Heart left ventricle (tissue), 16 donors: ENCODE measurements at regions not wholly inside any gene's neighbourhood (a gene's known extent, or its start where the extent isn't known, plus 50 kb on each side); places are given as distances from the start of the nearest gene placed in this dataset.

Experiments
- ATAC-seq, 4 donors: fragments of 200-7000 bp; cut with Tn5 transposase; one replicate each; pipeline ENCODE4 v1.9.1; 2020 to 2022; ENCODE audit warnings: moderate library complexity in 4 of 4, mild to moderate bottlenecking in 3 of 4, moderate number of reproducible peaks in 1 of 4
- DNase-seq, 5 donors: peaks; one replicate each; pipeline ENCODE4 v3.0.0-alpha.2; 2020
- H3K27ac ChIP-seq, 12 donors: fragments of 200-600 bp; sonication (generic) in 4 of 12; one replicate each; pipeline versions ENCODE4 v1.5.0 to v1.8.0; 2016 to 2022; ENCODE audit warnings: mild to moderate bottlenecking in 2 of 12
- H3K27me3 ChIP-seq, 9 donors: fragments of 200-600 bp; sonication (generic) in 2 of 9; one replicate each; pipeline versions ENCODE4 v1.5.1 to v1.8.0; 2016 to 2022; ENCODE audit warnings: mild to moderate bottlenecking in 3 of 9
- H3K36me3 ChIP-seq, 9 donors: fragments of 200-600 bp; sonication (generic) in 2 of 9; one replicate each; pipeline versions ENCODE4 v1.5.0 to v1.8.0; 2018 to 2022; ENCODE audit warnings: mild to moderate bottlenecking in 2 of 9
- H3K4me1 ChIP-seq, 12 donors: fragments of 200-600 bp; sonication (generic) in 4 of 12; one replicate each; pipeline versions ENCODE4 v1.5.0 to v1.8.0; 2016 to 2022; ENCODE audit warnings: mild to moderate bottlenecking in 3 of 12
- H3K4me3 ChIP-seq, 12 donors: fragments of 200-600 bp; sonication (generic) in 4 of 12; one replicate each; pipeline versions ENCODE4 v1.5.0 to v1.8.0; 2017 to 2022; ENCODE audit warnings: mild to moderate bottlenecking in 9 of 12, moderate library complexity in 4 of 12
- H3K9me3 ChIP-seq, 12 donors: fragments of 200-600 bp; sonication (generic) in 4 of 12; one replicate each; pipeline versions ENCODE4 v1.5.0 to v1.8.0; 2016 to 2022; ENCODE audit warnings: mild to moderate bottlenecking in 1 of 12
- CTCF ChIP-seq, 12 donors: fragments of 200-600 bp; sonication (generic) in 4 of 12; IDR thresholded peaks; one replicate each; pipeline versions ENCODE4 v1.5.0 to v1.8.0; 2018 to 2022; ENCODE audit warnings: antibody characterized with exemption in 12 of 12, mild to moderate bottlenecking in 5 of 12
- POLR2A ChIP-seq, 2 donors: fragments of 450-650 bp; IDR thresholded peaks; one replicate each; pipeline ENCODE4 v1.6.1; 2017; ENCODE audit warnings: antibody characterized with exemption in 2 of 2, mild to moderate bottlenecking in 2 of 2, moderate library complexity in 2 of 2
- WGBS, 4 donors: extraction: QIAGEN DNeasy Blood & Tissue Kit in 2 of 4; methylation state at CpG; one replicate each; pipeline versions ENCODE4 v1.1.5 to v1.1.7; 2013 to 2018; 5-methylcytosine and 5-hydroxymethylcytosine counted together
- intact Hi-C, 10 donors: fragments of 100-400 bp; cut with DNase I; formaldehyde crosslinking; loops; one replicate each; pipeline versions ENCODE4 v1.11.1 to v1.14.2; 2022
- donor health status: ischemic (EF 13 %, LVEDD 7.1; RV severe dilation, severe dysfunction).
- donor health status: healthy with polysubstance abuse.
- donor health status: DM: no; HTN: yes; CAD: no.
- donor health status: DM: no; HTN: no; CAD: no.
- donor health status: ischemic (EF 25% LVEDD 6.9; RV normal size, moderate dysfunction).
- donor health status: ischemic (EF 25% LVEDD 5.7; RV mildly dilated, moderate dysfunction).
- donor health status: healthy.
- donor health status: DM: yes; HTN: yes; CAD: no.
- donor health status: ischemic (EF 35%, LVEDD 5.7; RV mildly dilated, moderate dysfunction).
- donor health status: nonischemic (EF 11% LVEDD 7.7; RV severe dilation, severe dysfunction).
- donor health status: DM: yes; HTN: yes; CAD: no.
- donor health status: PGD.
- donor health status: ischemic (EF 29% LVEDD 5.4; RV normal size, mild dysfunction).
- donor health status: nonischemic (EF 23%, LVEDD 6.1; RV moderate dilation, normal function).

- no peak overlapping the region for H3K27ac ChIP-seq
- no peaks in the 10 kb centered on the region for H3K36me3 ChIP-seq
- no peaks in the 10 kb centered on the region for H3K27me3 ChIP-seq
- no peaks in the 10 kb centered on the region for H3K4me1 ChIP-seq
- intact Hi-C loops, result no loop called here
- no peak for TF ChIP-seq POLR2A (IDR thresholded peaks at IDR 0.05)
- H3K9me3 ChIP-seq, result no peaks in the 10 kb centered on the region
- H3K4me3 ChIP-seq, result no peak overlapping the region
- DNase-seq, result no peak
- WGBS, 4 donors, result 91 to 94% (median 92%) methylated on average over 2 of the region's 2 CpGs
- no peak for ATAC-seq
Observed at GRCh38 chr14:86288336-86288735, 758.4 kb downstream of the FLRT2 start.

GRCh38 chr14:86279405-86279804, 749.5 kb downstream of the FLRT2 start:
- H3K4me3 ChIP-seq, result no peak overlapping the region
- no peaks in the 10 kb centered on the region for H3K27me3 ChIP-seq
- no peak for ATAC-seq
- intact Hi-C loops, result no loop called here
- peaks cover 0 to 20% (median 0%) of the 10 kb centered on the region in 12 donors for H3K9me3 ChIP-seq
- H3K36me3 ChIP-seq, result no peaks in the 10 kb centered on the region
- no peak overlapping the region for H3K27ac ChIP-seq
- no peak for DNase-seq
- H3K4me1 ChIP-seq, result no peaks in the 10 kb centered on the region
- WGBS, 4 donors, result 50 to 67% (median 65%) methylated on average over 1 to 3 of the region's 3 CpGs
- TF ChIP-seq POLR2A (IDR thresholded peaks at IDR 0.05), result no peak
- no peak for TF ChIP-seq CTCF (IDR thresholded peaks at IDR 0.05)

GRCh38 chr14:86257973-86258372, 728.0 kb downstream of the FLRT2 start:
- ATAC-seq (no peak), DNase-seq (no peak)
- Histone ChIP-seq H3K36me3 (no peaks in the 10 kb centered on the region), H3K27me3 (no peaks in the 10 kb centered on the region), H3K27ac (no peak overlapping the region), H3K9me3 (no peaks in the 10 kb centered on the region), H3K4me1 (no peaks in the 10 kb centered on the region), H3K4me3 (no peak overlapping the region)
- intact Hi-C loops, result no loop called here
- no peak for TF ChIP-seq CTCF (IDR thresholded peaks at IDR 0.05)
- TF ChIP-seq POLR2A (IDR thresholded peaks at IDR 0.05), result no peak
- WGBS, 4 donors, result 57 to 67% (median 60%) methylated on average over 2 of the region's 2 CpGs

- ATAC-seq (no peak), DNase-seq (no peak)
- no peaks in the 10 kb centered on the region for H3K9me3 ChIP-seq
- no peaks in the 10 kb centered on the region for H3K27me3 ChIP-seq
- intact Hi-C loops, result no loop called here
- no peak overlapping the region for H3K27ac ChIP-seq
- no peak overlapping the region for H3K4me3 ChIP-seq
- TF ChIP-seq CTCF (IDR thresholded peaks at IDR 0.05), result no peak
- H3K4me1 ChIP-seq, result no peaks in the 10 kb centered on the region
- no peaks in the 10 kb centered on the region for H3K36me3 ChIP-seq
Observed at GRCh38 chr14:86243158-86243557, 713.2 kb downstream of the FLRT2 start.

- TF ChIP-seq POLR2A (IDR thresholded peaks at IDR 0.05), result no peak
- intact Hi-C loops, result no loop called here
- peaks cover 0 to 15% (median 4%) of the 10 kb centered on the region in 12 donors for H3K9me3 ChIP-seq
- no peaks in the 10 kb centered on the region for H3K27me3 ChIP-seq
- no peaks in the 10 kb centered on the region for H3K4me1 ChIP-seq
- ATAC-seq (no peak), DNase-seq (no peak)
- H3K27ac ChIP-seq, result no peak overlapping the region
- 44 to 54% (median 46%) methylated on average over 4 of the region's 4 CpGs for WGBS, 4 donors
- H3K4me3 ChIP-seq, result no peak overlapping the region
- H3K36me3 ChIP-seq, result no peaks in the 10 kb centered on the region
Observed at GRCh38 chr14:86237733-86238132, 707.8 kb downstream of the FLRT2 start.
